ENCODE measurements at regions not wholly inside any gene's neighbourhood (a gene's known extent, or its start where the extent isn't known, plus 50 kb on each side); places are given as distances from the start of the nearest gene placed in this dataset.

DNA sequence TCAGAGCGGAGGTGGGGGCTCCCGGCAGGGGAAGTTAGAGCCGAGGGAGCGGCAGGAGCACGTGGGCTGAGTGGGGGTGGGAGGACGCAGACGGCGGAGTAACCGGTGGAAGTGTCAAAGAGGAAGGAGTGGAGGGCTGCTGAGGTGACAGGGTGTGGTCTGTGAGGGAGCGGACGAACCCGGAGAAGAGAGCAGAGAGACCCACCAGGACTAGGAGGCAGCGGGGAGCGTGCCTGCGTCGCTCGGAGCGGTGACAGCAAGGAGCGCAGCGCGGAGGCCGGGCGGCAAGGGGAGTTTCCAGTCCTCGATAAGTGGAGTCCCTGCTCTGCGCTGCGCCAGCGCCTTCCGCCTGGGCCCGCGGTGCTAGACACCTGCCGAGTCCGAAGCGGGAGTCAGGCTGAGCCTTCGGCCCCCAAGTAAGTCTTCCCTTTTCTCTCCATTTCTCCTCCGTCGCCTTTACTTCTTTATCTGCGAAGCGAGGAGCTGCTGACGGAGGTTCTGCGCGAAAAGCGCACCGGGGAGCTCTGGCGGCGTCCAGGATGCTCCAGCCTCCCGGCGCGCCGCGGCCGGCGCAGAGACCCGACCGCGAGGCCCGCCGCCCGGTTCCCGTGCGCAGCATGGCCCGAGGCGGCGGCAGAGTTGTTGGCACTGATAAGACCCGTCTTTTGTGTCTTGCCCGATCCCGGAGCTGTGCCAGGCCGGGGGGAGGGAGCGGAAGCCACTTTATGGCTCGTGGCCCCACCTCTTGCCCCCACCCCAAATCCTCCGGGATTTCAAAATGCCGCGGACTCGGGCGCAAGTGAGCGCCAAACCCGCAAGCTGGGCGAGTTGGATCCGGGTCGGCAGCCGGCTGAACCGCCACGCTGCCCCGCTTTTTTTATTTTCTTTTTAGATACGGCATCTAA lies 533.0 kb upstream of the SEMA6D start:
- Histone ChIP-seq H3K4me3 (ENCODE audit: low read length) (peak overlapping the region; percentile 69), H3K36me3 (ENCODE audit: insufficient read depth, low read length) (no peaks in the 10 kb centered on the region), H3K9me3 (replicated peaks; ENCODE audit: low read length) (no peaks in the 10 kb centered on the region), H3K4me2 (ENCODE audit: low read length) (peak overlapping the region; percentile 78), H3K9ac (ENCODE audit: low read depth, low read length) (no peak overlapping the region), H3K27me3 (ENCODE audit: control insufficient read depth, insufficient read depth, low read length) (peaks cover 44% of the 10 kb centered on the region), H3K4me1 (ENCODE audit: control insufficient read depth, insufficient read depth, low read length) (peaks cover 10% of the 10 kb centered on the region)

GRCh38 chr15:47184908-47185801 lies 532.1 kb upstream of the SEMA6D start:
- Histone ChIP-seq H3K4me1 (ENCODE audit: control insufficient read depth, insufficient read depth, low read length) (peaks cover 10% of the 10 kb centered on the region), H3K9ac (ENCODE audit: low read depth, low read length) (no peak overlapping the region), H3K9me3 (replicated peaks; ENCODE audit: low read length) (no peaks in the 10 kb centered on the region), H3K4me2 (ENCODE audit: low read length) (peak overlapping the region; percentile 78), H3K27me3 (ENCODE audit: control insufficient read depth, insufficient read depth, low read length) (peaks cover 43% of the 10 kb centered on the region), H3K4me3 (ENCODE audit: low read length) (peak overlapping the region; percentile 69), H3K36me3 (ENCODE audit: insufficient read depth, low read length) (no peaks in the 10 kb centered on the region)

DNA sequence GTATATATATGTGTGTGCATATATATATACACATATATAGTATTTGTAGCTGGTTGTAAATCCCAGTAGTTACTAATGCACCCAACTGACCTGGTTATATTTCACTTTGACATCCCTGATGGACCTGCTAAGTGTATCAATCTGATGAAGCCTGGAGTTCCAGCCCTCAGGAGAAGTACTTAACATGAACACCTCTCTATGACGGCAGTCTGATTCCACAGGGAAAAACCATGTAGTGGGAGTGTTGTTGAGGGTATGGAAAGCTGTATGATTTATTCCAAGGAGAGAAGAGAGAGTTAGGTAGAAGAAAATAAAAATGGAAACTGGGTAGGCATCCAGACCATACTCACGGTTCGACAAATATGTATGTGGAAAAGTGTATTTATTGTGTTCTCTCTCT lies 531.2 kb upstream of the SEMA6D start:
- Histone ChIP-seq H3K9me3 (replicated peaks; ENCODE audit: low read length) (no peaks in the 10 kb centered on the region), H3K36me3 (ENCODE audit: insufficient read depth, low read length) (no peaks in the 10 kb centered on the region), H3K4me2 (ENCODE audit: low read length) (no peak overlapping the region), H3K9ac (ENCODE audit: low read depth, low read length) (no peak overlapping the region), H3K4me3 (ENCODE audit: low read length) (no peak overlapping the region), H3K27me3 (ENCODE audit: control insufficient read depth, insufficient read depth, low read length) (peaks cover 43% of the 10 kb centered on the region), H3K4me1 (ENCODE audit: control insufficient read depth, insufficient read depth, low read length) (peaks cover 10% of the 10 kb centered on the region)

- H3K36me3 ChIP-seq (ENCODE audit: insufficient read depth, low read length) = no peaks in the 10 kb centered on the region
- peaks cover 20% of the 10 kb centered on the region for H3K27me3 ChIP-seq (ENCODE audit: control insufficient read depth, insufficient read depth, low read length)
- peaks cover 9% of the 10 kb centered on the region for H3K4me1 ChIP-seq (ENCODE audit: control insufficient read depth, insufficient read depth, low read length)
- no peaks in the 10 kb centered on the region for H3K9me3 ChIP-seq (replicated peaks; ENCODE audit: low read length)
- H3K4me3 ChIP-seq (ENCODE audit: low read length) = no peak overlapping the region
- no peak overlapping the region for H3K4me2 ChIP-seq (ENCODE audit: low read length)
- no peak overlapping the region for H3K9ac ChIP-seq (ENCODE audit: low read depth, low read length)
These were observed 528.4 kb upstream of the SEMA6D start for GRCh38 chr15:47188758-47189507.

DNA sequence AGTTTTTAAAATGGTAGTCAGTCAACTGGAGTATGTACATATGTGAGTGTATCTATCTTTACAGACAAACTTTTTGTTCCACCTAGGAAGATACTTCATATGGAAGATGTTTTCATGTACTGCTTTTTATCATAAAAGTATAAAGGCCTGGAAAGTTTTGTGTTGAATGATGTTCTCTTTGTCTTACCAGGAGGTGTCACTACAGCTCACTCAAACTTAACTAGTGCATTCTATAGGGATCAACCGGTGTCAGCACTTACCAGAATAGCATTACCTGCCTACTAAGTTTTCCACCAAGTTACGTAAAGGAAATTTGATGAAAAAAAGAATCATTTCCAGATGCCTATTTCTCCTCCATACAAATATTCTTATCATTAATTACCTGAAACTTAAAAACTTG lies 522.6 kb upstream of the SEMA6D start:
- Histone ChIP-seq H3K9ac (ENCODE audit: low read depth, low read length) (no peak overlapping the region), H3K27me3 (ENCODE audit: control insufficient read depth, insufficient read depth, low read length) (peaks cover 6% of the 10 kb centered on the region), H3K4me3 (ENCODE audit: low read length) (no peak overlapping the region), H3K4me2 (ENCODE audit: low read length) (no peak overlapping the region), H3K9me3 (replicated peaks; ENCODE audit: low read length) (no peaks in the 10 kb centered on the region), H3K36me3 (ENCODE audit: insufficient read depth, low read length) (no peaks in the 10 kb centered on the region), H3K4me1 (ENCODE audit: control insufficient read depth, insufficient read depth, low read length) (no peaks in the 10 kb centered on the region)

DNA sequence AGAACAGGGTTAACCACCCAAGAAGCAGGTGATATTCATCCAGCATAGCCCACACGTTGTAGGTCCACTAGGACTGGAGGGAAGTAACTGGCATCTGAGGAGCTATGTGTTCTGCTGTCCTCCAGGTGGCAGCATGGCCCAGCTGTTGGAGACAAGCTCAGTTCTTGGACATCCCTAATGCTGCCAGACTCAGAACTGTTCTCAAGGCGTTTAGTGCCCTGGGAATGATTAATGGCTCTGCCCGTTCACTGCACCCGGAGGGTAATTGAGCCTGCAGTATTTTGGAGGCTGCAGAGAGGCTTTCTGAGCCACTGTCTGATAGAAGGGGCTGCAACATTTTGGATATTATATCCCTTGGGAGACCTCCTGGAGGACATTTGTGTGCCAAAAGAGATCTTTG lies 521.3 kb upstream of the SEMA6D start:
- Histone ChIP-seq H3K4me1 (ENCODE audit: control insufficient read depth, insufficient read depth, low read length) (no peaks in the 10 kb centered on the region), H3K4me3 (ENCODE audit: low read length) (no peak overlapping the region), H3K27me3 (ENCODE audit: control insufficient read depth, insufficient read depth, low read length) (peaks cover 6% of the 10 kb centered on the region), H3K4me2 (ENCODE audit: low read length) (no peak overlapping the region), H3K9ac (ENCODE audit: low read depth, low read length) (no peak overlapping the region), H3K9me3 (replicated peaks; ENCODE audit: low read length) (no peaks in the 10 kb centered on the region), H3K36me3 (ENCODE audit: insufficient read depth, low read length) (no peaks in the 10 kb centered on the region)

GRCh38 chr15:47203993-47204392 lies 513.3 kb upstream of the SEMA6D start:
- H3K9ac ChIP-seq (ENCODE audit: low read depth, low read length) = no peak overlapping the region
- no peak overlapping the region for H3K4me3 ChIP-seq (ENCODE audit: low read length)

DNA sequence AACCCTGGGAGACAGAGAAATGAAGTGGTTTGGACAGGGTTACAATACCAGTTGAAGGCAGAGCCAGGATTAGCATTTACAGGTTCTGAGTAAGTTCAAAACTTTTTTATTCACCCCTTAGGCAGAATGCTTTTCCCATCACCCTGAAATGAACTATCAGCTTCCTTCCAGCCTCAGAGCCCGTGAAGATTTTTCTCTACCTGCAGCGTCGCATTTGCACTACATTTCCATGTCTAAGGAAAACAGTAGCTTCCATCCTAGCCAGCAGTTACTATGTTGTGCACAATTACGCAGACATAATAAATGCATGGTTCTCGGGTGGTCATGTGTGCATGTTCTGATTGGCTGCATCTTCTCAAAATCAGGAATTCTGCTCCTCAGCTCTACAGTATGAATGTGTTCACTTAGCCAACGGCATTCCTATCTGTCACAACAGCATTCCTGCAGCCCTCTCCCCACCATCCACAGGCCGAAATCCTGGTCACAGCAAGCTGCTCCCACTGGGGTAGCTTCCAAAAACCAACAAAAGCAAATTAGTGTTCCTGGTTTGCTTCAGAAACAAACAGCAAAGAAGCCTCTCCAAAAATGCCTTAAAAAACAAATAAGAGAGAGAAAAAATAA lies 510.8 kb upstream of the SEMA6D start:
- H3K4me3 ChIP-seq (ENCODE audit: low read length) = no peak overlapping the region
- no peak overlapping the region for H3K9ac ChIP-seq (ENCODE audit: low read depth, low read length)
- no peaks in the 10 kb centered on the region for H3K27me3 ChIP-seq (ENCODE audit: control insufficient read depth, insufficient read depth, low read length)
- no peak overlapping the region for H3K4me2 ChIP-seq (ENCODE audit: low read length)
- H3K9me3 ChIP-seq (replicated peaks; ENCODE audit: low read length) = no peaks in the 10 kb centered on the region
- no peaks in the 10 kb centered on the region for H3K36me3 ChIP-seq (ENCODE audit: insufficient read depth, low read length)
- H3K4me1 ChIP-seq (ENCODE audit: control insufficient read depth, insufficient read depth, low read length) = no peaks in the 10 kb centered on the region

More at GRCh38 chr15:47203993-47204392, 513.3 kb upstream of the SEMA6D start:
- H3K27me3 ChIP-seq (ENCODE audit: control insufficient read depth, insufficient read depth, low read length) = no peaks in the 10 kb centered on the region
- H3K36me3 ChIP-seq (ENCODE audit: insufficient read depth, low read length) = no peaks in the 10 kb centered on the region
- no peak overlapping the region for H3K4me2 ChIP-seq (ENCODE audit: low read length)
- no peaks in the 10 kb centered on the region for H3K9me3 ChIP-seq (replicated peaks; ENCODE audit: low read length)
- no peaks in the 10 kb centered on the region for H3K4me1 ChIP-seq (ENCODE audit: control insufficient read depth, insufficient read depth, low read length)

- Histone ChIP-seq H3K36me3 (ENCODE audit: insufficient read depth, low read length) (no peaks in the 10 kb centered on the region), H3K4me2 (ENCODE audit: low read length) (no peak overlapping the region), H3K9ac (ENCODE audit: low read depth, low read length) (no peak overlapping the region), H3K27me3 (ENCODE audit: control insufficient read depth, insufficient read depth, low read length) (no peaks in the 10 kb centered on the region), H3K4me3 (ENCODE audit: low read length) (no peak overlapping the region), H3K4me1 (ENCODE audit: control insufficient read depth, insufficient read depth, low read length) (no peaks in the 10 kb centered on the region), H3K9me3 (replicated peaks; ENCODE audit: low read length) (no peaks in the 10 kb centered on the region)
These were observed 507.7 kb upstream of the SEMA6D start for GRCh38 chr15:47209591-47209990.

DNA sequence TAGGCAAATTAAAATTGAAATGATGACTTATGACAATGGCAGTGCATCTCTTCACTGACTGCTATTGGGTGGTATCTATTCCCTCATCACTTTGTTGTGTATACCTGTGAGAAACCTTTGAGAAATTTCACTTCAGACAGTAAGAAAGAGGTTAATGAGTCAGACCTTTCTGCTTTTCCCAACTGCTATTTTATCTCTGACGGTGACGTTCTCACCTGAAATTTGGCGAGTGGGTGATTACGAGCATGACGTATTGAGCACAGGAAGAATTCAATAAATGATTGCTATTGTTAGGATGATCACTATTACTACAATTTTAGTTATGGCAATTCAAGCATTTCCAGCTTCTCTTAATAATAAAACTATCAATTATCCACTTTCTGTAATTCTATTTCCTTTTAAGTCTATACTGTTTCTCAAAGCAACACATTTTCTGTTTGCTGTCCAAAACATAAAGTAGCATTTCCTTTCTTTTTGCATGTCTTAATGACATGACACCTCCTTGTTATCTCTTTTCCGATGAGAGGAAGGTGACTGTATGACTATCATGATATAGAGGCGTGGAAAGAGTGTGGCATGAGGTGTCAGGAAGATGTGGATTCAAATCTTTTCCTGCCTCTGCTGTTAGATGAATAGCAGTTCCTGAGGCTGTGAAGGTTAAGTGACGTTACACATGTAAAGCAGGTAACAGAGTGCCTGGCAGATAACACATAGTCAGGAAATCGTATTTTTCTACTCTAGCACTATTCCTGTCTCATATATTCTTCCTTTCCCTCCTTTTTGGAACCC lies 504.9 kb upstream of the SEMA6D start:
- Histone ChIP-seq H3K4me2 (ENCODE audit: low read length) (no peak overlapping the region), H3K4me1 (ENCODE audit: control insufficient read depth, insufficient read depth, low read length) (no peaks in the 10 kb centered on the region), H3K4me3 (ENCODE audit: low read length) (no peak overlapping the region), H3K36me3 (ENCODE audit: insufficient read depth, low read length) (no peaks in the 10 kb centered on the region), H3K9ac (ENCODE audit: low read depth, low read length) (no peak overlapping the region), H3K27me3 (ENCODE audit: control insufficient read depth, insufficient read depth, low read length) (no peaks in the 10 kb centered on the region), H3K9me3 (replicated peaks; ENCODE audit: low read length) (no peaks in the 10 kb centered on the region)

Data from skeletal muscle satellite cell (primary cell).